ENCODE measurements at regions not wholly inside any gene's neighbourhood (a gene's known extent, or its start where the extent isn't known, plus 50 kb on each side); places are given as distances from the start of the nearest gene placed in this dataset.

GRCh38 chr4:71204056-71204455, 134.8 kb upstream of the SLC4A4 start:
- TF ChIP-seq POLR2A (IDR thresholded peaks at IDR 0.05; ENCODE audit: low read length) (no peak), GATA1 (IDR thresholded peaks at IDR 0.05; ENCODE audit: low read depth, low read length) (no peak)
